ENCODE measurements at regions not wholly inside any gene's neighbourhood (a gene's known extent, or its start where the extent isn't known, plus 50 kb on each side); places are given as distances from the start of the nearest gene placed in this dataset.

DNA sequence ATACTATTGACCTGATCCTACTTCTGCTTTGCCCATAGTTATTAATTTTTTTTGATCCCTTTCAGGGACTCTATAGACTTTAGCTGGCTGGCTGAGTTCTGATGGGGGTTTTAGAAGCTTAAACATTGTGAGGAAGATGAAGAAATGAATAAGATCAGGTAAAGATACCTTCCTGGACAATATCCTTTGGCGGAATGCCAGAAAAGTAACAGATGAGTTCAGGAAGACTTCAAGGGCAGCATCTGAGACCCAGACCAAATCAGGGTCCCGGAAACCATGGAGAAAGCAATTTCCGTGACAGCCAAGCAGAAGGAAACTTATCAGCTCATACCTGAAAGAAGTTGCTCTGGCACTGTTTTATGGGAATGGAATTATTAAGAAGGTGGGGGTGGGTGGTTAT lies 100.4 kb downstream of the XCL2 start:
- no peak for TF ChIP-seq POLR2A (IDR thresholded peaks at IDR 0.05)
- no peak for TF ChIP-seq CTCF (IDR thresholded peaks at IDR 0.05)

All from tibial nerve (tissue), 3 donors.